ENCODE measurements at regions not wholly inside any gene's neighbourhood (a gene's known extent, or its start where the extent isn't known, plus 50 kb on each side); places are given as distances from the start of the nearest gene placed in this dataset.

- H3K27me3 ChIP-seq: no peaks in the 10 kb centered on the region
- WGBS (ENCODE audit: insufficient coverage, low coverage, low lambda C conversion rate, missing lambda C conversion rate): 53% methylated on average over 5 of the region's 5 CpGs
- DNase-seq: no peak
Observed at GRCh38 chr2:136495636-136496035, 269.7 kb upstream of the THSD7B start.

GRCh38 chr2:136492901-136493300, 272.4 kb upstream of the THSD7B start:
- Histone ChIP-seq H3K4me1 (no peaks in the 10 kb centered on the region), H3K4me3 (no peak overlapping the region), H3K27me3 (no peaks in the 10 kb centered on the region), H3K27ac (no peak overlapping the region), H3K9me3 (no peaks in the 10 kb centered on the region), H3K36me3 (no peaks in the 10 kb centered on the region)
- ATAC-seq: no peak
- no peak for DNase-seq
- WGBS (ENCODE audit: insufficient coverage, low coverage, low lambda C conversion rate, missing lambda C conversion rate): 41% methylated on average over 8 of the region's 8 CpGs
- intact Hi-C loops (cut with DNase I): no loop called here
- TF ChIP-seq POLR2A (IDR thresholded peaks at IDR 0.05) (no peak), CTCF (IDR thresholded peaks at IDR 0.05) (no peak)

More at GRCh38 chr2:136495636-136496035, 269.7 kb upstream of the THSD7B start:
- ATAC-seq: no peak
- no peak overlapping the region for H3K27ac ChIP-seq
- no peaks in the 10 kb centered on the region for H3K4me1 ChIP-seq
- no peak overlapping the region for H3K4me3 ChIP-seq
- intact Hi-C loops (cut with DNase I): no loop called here
- H3K36me3 ChIP-seq: no peaks in the 10 kb centered on the region
- H3K9me3 ChIP-seq: no peaks in the 10 kb centered on the region
- no peak for TF ChIP-seq CTCF (IDR thresholded peaks at IDR 0.05)
- no peak for TF ChIP-seq POLR2A (IDR thresholded peaks at IDR 0.05)

GRCh38 chr2:136490100-136490499, 275.2 kb upstream of the THSD7B start:
- ATAC-seq (no peak), DNase-seq (no peak)
- 38% methylated on average over 3 of the region's 3 CpGs for WGBS (ENCODE audit: insufficient coverage, low coverage, low lambda C conversion rate, missing lambda C conversion rate)
- Histone ChIP-seq H3K9me3 (no peaks in the 10 kb centered on the region), H3K4me1 (no peaks in the 10 kb centered on the region), H3K27me3 (no peaks in the 10 kb centered on the region), H3K4me3 (no peak overlapping the region), H3K36me3 (no peaks in the 10 kb centered on the region), H3K27ac (no peak overlapping the region)
- intact Hi-C loops (cut with DNase I): no loop called here
- TF ChIP-seq POLR2A (IDR thresholded peaks at IDR 0.05): no peak
- TF ChIP-seq CTCF (IDR thresholded peaks at IDR 0.05): no peak

GRCh38 chr2:136487421-136487820, 277.9 kb upstream of the THSD7B start:
- ATAC-seq (no peak), DNase-seq (no peak)
- intact Hi-C loops (cut with DNase I): no loop called here

More at GRCh38 chr2:136487421-136487820, 277.9 kb upstream of the THSD7B start:
- no peak for TF ChIP-seq POLR2A (IDR thresholded peaks at IDR 0.05)
- no peak for TF ChIP-seq CTCF (IDR thresholded peaks at IDR 0.05)
- H3K4me1 ChIP-seq: no peaks in the 10 kb centered on the region
- H3K4me3 ChIP-seq: no peak overlapping the region
- 40% methylated on average over 2 of the region's 2 CpGs for WGBS (ENCODE audit: insufficient coverage, low coverage, low lambda C conversion rate, missing lambda C conversion rate)
- no peak overlapping the region for H3K27ac ChIP-seq
- H3K9me3 ChIP-seq: no peaks in the 10 kb centered on the region
- H3K27me3 ChIP-seq: no peaks in the 10 kb centered on the region
- no peaks in the 10 kb centered on the region for H3K36me3 ChIP-seq

Data from right lobe of liver (tissue), 6 donors.